ENCODE measurements at regions not wholly inside any gene's neighbourhood (a gene's known extent, or its start where the extent isn't known, plus 50 kb on each side); places are given as distances from the start of the nearest gene placed in this dataset.

DNA sequence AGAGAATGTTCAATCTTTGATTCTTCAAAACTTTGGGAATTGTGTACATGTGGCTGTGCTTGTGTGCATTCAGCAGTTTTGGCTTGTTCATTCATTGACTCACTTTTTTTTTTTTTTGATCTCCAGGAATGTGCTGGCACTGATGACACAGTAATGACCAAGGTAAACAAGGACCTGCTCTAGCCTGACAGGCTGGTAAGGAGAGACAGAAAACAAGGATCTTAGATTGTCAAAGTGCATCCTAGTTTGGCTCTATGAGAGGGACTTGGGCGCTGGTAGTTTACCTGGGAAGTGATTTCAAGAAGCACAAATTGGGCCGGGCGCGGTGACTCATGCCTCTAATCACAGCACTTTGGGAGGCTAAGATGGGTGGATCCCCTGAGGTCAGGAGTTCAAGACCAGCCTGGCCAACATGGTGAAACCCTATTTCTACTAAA lies 233.1 kb upstream of the WSCD1 start:
- intact Hi-C loops (cut with DNase I) = no loop called here
- DNase-seq = no peak

DNA sequence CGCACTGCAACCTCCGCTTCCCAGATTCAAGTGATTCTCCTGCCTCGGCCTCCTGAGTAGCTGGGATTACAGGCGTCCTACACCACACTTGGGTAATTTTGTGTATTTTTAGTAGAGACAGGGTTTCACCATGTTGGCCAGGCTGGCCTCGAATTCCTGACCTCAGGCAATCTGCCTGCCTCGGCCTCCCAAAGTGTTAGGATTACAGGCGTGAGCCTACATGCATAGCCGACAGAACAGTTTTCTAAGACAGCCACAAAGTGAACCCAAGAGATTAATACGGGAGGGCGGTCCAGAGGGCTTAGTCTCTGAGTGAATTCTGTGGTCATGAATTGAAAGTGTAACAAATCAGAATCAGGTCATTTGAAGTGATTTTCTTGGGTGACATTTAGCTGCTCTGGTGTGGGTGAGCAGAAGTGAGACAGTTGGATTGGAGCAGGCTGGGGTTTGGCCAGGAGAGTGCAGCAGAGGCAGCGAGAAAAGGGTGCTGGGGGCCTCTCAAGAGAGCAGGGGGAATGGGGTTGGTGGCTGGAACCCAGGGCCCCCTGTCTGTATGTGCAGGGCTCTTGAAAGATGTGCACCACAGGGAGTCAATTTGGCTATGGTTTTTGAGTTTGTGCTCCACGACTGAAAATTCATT lies 231.4 kb upstream of the WSCD1 start:
- peak in 37 of 42 donors; percentile 12 to 77 (median 52) for DNase-seq
- intact Hi-C loops (cut with DNase I) = no loop called here

DNA sequence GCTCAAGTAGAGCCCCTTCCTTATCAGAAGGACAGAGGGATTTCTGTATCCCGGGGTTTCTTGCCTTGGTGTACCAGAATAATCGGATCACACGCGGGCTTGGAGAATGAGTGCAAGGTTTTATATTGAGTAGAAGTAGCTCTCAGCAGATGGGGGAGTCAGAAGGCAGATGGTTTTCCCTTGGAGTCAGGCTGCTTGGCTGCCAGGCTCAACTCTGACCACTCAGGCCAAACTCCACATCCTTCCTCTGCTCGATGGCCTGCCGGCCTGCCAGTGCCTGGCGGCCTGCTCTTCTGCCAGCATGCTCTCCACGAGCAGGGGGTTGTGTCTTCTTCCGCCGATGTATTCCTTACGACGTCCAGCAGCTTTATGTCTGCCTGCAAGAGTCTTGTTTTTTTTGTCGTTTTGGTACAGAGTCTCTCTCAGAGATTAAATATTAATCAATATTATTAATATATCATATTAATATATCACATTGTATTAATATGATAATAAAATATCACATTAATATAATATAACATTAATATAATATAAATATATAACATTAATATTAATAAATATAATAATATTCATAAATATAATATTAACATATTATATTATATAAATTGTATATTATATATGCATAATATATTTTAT lies 229.2 kb upstream of the WSCD1 start:
- DNase-seq = peak in 1 of 42 donors; percentile 32
- intact Hi-C loops (cut with DNase I) = no loop called here

DNA sequence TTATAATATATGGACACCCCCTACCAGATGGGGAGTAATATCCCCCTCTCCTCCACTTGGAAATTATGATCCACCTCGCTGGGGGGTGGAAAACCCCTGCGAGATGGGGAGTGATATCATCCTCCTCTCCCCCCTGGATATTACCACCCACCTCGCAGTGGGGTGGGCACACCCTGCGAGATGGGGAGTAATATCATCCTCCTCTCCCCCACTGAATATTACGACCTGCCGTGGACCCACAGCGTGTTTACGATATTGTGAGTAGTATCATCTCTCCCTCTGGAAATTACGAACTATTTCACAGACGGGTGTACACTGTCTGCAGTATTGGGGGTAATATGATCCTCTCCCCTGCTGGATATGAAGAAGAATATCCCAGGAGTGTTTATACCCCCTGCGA lies 228.3 kb upstream of the WSCD1 start:
- intact Hi-C loops (cut with DNase I) = no loop called here
- no peak for DNase-seq

DNA sequence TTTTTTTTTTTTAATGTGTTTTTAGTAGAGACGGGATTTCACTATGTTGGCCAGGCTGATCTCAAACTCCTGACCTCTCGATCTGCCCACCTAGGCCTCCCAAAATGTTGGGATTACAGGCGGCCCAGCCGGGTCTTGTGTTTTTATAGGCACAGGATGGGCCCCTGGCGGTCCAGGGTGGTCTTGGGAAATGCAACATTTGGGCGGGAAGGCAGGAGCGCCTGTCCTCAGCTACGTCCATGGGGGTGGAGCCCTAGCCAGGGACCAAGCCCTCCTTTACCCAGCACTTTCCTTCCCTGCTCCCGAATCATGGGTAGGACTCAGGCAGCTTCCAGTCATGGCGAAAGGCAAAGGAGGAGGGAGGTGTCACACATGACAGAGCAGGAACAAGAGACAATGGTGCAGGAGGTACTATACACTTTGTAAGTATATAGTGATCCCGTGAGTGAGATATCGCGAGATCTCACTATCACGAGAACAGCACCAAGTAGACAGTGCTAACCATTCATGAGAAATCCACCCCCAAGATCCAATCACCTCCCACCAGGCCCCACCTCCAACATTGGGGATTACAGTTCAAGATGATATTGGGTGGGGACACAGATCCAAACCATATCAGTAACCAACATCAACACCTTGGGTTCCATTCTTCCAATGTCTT lies 226.7 kb upstream of the WSCD1 start:
- DNase-seq = no peak
- intact Hi-C loops (cut with DNase I) = no loop called here

DNA sequence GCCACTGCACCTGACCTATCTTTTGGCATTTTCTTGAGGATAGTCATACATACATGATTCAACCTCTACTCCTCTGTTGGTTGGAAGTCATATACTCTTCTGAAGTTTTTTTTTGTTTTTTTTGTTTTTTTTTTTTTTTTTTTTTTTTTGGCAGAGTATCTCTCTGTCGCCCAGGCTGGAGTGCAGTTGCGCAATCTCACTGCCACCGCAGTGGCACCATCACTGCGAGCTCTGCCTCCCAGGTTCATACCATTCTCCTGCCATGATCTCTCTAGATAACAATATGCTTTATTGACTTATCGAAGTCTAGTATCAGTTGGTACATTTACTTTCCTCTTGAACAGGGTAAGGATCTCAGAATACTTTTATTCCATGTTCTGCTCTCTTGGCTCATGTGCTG lies 224.2 kb upstream of the WSCD1 start:
- intact Hi-C loops (cut with DNase I) = no loop called here
- DNase-seq = no peak

DNA sequence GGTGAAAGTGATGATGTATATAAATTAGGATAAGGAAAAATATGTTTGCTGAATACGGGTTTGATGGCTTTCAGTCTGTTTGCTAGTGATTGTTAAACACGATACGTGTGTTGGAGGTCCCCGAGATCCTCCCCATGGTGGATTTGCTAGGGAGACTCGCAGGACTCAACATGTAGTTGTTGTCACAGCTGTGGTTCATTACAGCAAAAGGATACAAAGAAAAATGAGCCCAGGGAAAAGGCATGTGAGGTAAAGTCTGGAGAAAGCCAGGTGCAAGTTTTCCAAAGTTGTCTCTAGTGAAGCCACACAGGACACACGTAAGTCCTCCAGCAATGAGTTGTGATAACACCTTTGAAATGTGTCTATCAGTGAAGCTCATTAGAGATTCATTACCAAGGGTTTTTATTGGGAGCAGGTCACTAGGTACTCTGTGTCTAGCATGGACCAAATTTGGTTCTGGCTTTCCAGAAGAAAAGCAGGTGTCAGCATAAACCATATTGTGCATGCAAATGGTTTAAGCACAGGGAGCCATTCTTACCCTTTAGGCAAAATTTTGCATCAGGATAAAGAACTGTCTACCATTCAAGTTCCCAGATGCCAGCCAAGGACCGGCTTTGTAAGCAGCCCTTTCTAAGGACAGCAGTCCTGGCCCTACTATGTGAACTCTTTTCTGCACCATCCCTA lies 215.2 kb upstream of the WSCD1 start:
- DNase-seq = no peak
- intact Hi-C loops (cut with DNase I) = no loop called here

DNA sequence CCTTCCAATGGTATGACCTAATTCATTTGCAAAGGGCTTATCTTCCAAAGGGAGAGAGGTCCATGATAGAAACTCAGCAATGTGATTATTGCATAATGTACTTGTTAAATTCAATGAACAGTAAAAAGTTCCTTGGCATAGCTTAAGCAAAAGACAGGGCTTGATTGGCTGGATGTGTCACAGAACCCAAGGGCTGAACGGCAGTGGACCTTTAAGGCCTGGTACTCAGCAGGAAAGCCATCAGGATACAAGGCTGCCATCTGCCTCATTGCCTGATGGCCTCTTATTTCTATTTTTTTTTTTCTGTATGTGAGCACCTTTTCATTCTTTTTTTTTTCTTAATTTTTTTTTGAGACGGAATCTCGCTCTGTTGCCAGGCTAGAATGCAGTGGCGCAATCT lies 208.9 kb upstream of the WSCD1 start:
- intact Hi-C loops (cut with DNase I) = no loop called here
- DNase-seq = peak in 1 of 42 donors; percentile 8

DNA sequence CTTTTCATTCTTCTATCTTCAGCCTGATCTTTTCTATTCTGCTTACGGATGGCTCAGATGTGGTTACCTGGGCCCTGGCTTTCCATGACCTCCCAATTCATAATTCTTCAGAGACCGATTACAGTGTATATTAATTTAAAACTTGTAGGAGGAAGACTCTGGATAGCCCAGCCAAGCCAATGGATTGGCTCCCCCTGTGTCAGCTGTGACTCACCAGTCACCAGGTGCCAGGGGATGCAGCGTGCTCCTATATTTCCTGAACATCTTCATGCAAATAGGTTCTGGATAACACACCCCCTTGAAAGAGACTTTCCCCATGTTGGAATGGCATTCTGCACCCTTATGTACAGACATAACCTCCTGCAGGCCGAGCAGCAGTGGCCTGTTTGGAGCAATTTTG lies 208.3 kb upstream of the WSCD1 start:
- intact Hi-C loops (cut with DNase I) = no loop called here
- peak in 1 of 42 donors; percentile 12 for DNase-seq

DNA sequence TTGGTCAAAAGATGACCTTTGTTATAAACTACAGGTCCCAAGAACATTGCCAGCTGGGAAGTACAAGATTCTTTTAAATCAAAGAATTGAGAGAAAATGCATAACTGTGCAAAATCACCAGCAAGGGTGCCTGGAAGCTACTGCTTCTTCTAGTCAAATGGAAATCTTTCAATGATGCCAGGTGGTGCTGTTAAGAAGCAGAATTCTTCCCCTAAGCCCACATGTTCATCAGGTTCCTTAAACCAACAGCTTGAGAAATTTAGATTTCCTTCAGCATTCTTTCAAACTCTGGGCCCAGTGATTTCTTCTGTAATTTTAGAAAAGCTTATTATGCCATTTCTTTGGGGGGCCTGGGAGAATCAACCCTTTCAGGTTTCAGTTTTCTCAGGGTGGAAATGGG lies 207.8 kb upstream of the WSCD1 start:
- peak in 1 of 42 donors; percentile 2 for DNase-seq
- intact Hi-C loops (cut with DNase I) = no loop called here

DNA sequence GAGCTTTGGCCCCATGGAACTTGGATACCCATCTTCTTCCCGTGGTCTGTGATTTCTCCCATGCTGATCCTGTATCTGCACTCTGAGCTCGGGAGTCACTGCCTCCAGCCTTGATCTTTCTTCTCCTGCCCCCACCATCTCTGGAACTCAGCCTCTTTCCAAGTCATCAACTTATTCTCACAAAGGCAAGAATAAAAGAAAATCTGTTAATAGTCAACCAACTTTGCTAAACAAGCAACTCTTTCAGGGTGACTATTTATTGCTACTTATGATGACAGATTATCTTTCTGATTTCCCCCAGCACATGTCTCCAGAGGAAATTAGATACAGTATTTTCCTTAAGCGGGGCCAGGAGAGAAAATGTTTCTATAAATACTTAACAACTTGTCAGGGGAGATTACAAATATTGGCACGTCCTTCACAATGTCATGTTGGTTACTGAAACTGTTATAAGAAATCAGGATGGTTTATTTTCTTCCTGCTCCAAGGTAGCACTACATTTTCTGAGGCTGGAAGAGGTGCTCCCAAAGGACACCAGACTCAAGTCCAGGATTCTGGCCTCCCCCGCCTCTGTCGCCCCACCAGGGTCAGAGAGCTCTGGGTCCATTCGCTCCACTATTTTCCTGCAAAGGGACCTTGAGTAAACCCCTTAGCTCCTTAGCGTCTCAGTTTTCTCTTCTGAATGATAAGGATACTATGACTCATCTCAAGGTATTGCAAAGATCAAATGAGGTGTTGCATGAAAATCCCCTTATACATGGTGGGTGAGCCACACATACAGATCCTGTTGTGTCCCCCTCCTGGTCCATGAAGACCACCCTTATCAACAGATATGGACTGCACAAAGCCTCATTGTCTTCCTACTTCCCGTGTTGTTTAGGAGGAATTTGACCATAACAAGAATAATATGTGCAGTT lies 205.2 kb upstream of the WSCD1 start:
- DNase-seq = peak in 1 of 42 donors; percentile 10
- intact Hi-C loops (cut with DNase I) = no loop called here

DNA sequence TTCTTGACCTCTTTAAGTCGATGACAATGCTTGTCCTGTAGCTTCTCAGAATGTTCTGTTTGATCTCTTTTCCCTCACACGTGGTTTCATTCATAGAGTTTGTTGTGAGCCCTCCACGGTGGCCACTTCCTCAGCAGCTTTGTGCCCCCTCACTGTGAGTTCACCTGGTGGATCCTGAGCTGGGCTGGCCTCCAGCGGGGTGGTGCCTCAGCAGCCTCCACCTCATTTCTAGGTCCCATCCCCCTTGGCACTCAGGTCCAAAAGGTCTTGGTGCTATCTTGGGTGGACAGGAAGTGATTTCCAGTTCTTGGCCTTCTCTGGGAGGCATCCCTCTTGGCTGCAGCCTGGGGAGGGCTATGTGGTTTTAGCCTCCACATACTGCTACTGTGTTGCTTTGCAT lies 203.2 kb upstream of the WSCD1 start:
- intact Hi-C loops (cut with DNase I) = no loop called here
- DNase-seq = peak in 1 of 42 donors; percentile 24

DNA sequence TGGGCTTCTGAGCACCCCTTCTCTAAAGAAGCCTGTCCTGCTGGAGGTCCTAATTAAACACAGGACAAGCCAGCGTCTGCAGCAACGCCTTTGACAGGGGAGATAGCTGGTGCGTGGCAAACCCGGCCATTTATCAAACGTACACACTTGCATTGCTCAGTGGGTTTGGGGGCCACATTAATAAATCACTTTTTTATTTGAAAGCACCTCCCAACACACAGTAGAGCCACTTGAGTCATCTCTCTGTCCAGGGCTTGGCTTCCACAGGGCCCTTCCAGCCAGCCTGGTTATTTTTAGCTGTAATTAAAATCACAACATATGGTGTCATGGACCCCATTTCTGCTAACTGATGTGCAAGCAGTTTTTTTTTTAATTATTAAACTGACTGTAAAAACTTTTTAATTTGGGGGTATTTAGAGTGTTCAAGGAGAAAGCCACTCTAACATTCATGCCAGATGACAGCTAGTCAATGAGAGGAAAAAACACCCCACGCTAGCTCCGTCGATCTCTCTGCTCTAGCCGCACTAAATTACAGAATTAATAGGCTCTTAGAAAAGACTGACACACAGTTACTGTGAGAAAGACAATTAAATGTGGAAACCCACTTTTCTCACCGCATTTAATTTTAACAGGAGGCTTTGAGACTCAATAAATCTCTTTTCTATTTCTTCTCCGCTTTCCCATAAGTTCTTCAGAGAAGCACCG lies 201.0 kb upstream of the WSCD1 start:
- peak in 1 of 42 donors; percentile 39 for DNase-seq
- intact Hi-C loops (cut with DNase I) = no loop called here

DNA sequence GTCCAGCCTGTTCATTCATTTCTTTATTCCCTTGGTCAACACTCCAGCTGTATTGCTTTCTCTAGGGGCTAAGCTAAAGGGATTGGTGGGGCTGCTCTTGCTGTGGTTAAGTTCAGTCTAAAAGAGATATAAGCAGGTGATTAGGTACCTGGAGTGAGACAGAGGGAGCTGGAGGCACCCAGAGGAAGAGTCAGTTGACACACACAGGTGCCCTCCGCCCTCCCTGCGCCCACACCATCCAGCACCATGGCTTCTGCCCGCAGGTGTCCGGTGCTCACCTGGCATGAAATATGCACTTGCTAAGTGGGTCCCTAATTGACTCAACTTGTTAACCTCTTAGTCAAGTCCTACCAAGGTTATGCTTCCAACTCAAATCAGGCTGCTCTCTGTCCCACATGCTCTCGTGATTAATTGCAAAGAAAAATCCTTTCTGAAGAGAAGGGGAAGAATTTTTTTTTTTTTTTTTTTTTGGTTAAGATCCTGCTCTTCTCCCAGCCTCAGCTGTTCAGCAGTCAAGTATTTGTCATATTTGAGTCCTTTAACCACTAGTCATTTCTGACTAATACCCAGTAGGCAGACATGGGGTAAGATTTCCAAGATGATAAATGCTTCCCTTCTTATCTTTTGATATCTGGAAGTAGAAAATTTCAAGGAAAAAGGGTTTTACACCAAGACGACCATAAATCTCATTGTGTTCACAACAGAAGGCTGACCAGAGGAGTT lies 199.8 kb upstream of the WSCD1 start:
- intact Hi-C loops (cut with DNase I) = no loop called here
- DNase-seq = no peak

DNA sequence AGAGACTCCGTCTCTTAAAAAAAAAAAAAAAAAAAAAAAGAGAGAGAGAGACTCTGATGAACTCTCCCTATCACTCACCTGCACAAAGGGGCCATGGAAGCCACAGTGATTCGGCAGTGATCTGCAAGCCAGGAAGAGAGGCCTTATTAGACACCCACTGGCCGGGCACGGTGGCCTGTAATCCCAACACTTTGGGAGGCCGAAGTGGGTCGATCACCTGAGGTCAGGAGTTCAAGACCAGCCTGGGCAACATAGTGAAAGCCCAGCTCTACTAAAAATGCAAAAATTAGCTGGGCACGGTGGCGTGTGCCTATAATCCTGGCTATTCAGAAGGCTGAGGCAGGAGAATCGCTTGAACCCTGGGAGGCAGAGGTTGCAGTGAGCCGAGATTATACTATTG lies 198.5 kb upstream of the WSCD1 start:
- intact Hi-C loops (cut with DNase I) = no loop called here
- DNase-seq = peak in 1 of 42 donors; percentile 17

DNA sequence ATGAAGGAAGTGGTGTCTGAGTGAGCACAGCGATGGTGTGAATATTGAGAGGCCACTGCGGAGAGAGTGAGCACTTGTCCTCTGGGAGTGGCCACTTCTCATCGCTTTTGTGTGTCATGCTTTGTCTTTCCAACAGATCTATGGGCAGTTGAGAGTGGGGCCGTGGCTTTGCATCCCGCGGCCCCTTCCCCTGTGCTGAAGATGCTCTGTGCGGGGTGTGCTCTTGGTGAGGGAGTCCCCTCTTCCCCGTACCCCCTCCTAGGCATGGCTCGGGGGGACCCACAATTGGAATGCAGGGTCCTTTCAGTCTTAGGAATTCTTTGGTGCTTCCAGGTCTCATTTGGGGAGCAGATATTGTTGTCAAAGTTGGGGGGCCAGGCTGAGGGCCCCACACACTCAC lies 197.3 kb upstream of the WSCD1 start:
- no peak for DNase-seq

DNA sequence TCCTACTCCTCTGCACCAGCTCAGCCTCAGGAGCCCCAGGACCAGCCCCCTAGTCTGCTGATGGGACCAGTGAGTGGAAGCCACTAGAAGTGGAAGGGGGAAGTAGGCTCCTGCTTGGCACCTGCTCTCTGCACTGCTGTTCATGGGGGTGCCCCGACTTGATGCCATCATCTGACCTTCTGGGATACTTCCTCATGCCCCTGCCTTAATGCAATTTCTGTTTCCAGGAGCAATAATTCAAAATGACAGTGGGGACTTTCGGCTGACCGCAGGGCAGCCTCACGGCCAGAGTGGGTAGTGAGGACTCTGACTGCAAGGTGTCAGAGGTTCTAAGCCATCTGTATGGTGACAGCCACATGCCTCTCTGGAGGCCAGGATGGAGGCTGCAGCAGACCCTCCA lies 196.4 kb upstream of the WSCD1 start:
- DNase-seq = peak in 1 of 42 donors; percentile 26
- intact Hi-C loops (cut with DNase I) = no loop called here

More for the DNA sequence above, 197.3 kb upstream of the WSCD1 start:
- intact Hi-C loops (cut with DNase I) = no loop called here

DNA sequence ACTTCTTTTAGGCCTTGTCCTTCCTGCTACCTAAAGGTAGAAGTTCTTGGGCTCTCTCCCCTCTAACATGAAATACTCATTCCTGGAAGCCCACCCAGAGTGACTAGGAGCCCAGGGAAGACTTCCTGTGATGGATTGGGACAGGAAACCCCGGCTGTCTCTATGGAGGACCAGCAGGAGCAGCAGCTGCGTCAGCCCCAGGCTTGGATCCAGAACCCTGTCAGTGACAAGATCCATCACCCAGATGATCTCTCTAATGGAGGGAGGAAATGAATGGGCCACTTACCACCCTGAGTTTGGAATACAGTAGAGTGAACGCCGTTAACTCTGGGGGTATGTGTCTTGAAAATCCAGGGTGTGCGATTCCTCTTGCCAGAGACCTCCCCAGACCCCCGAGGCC lies 195.7 kb upstream of the WSCD1 start:
- DNase-seq = peak in 29 of 42 donors; percentile 15 to 75 (median 48)
- intact Hi-C loops (cut with DNase I) = no loop called here
